Heart left ventricle (tissue), 16 donors: ENCODE measurements at regions not wholly inside any gene's neighbourhood (a gene's known extent, or its start where the extent isn't known, plus 50 kb on each side); places are given as distances from the start of the nearest gene placed in this dataset.

Source experiments
- ATAC-seq, 4 donors: fragments of 200-7000 bp; cut with Tn5 transposase; one replicate each; pipeline ENCODE4 v1.9.1; 2020 to 2022; ENCODE audit warnings: moderate library complexity in 4 of 4, mild to moderate bottlenecking in 3 of 4, moderate number of reproducible peaks in 1 of 4
- DNase-seq, 5 donors: peaks; one replicate each; pipeline ENCODE4 v3.0.0-alpha.2; 2020
- H3K27ac ChIP-seq, 12 donors: fragments of 200-600 bp; sonication (generic) in 4 of 12; one replicate each; pipeline versions ENCODE4 v1.5.0 to v1.8.0; 2016 to 2022; ENCODE audit warnings: mild to moderate bottlenecking in 2 of 12
- H3K27me3 ChIP-seq, 9 donors: fragments of 200-600 bp; sonication (generic) in 2 of 9; one replicate each; pipeline versions ENCODE4 v1.5.1 to v1.8.0; 2016 to 2022; ENCODE audit warnings: mild to moderate bottlenecking in 3 of 9
- H3K36me3 ChIP-seq, 9 donors: fragments of 200-600 bp; sonication (generic) in 2 of 9; one replicate each; pipeline versions ENCODE4 v1.5.0 to v1.8.0; 2018 to 2022; ENCODE audit warnings: mild to moderate bottlenecking in 2 of 9
- H3K4me1 ChIP-seq, 12 donors: fragments of 200-600 bp; sonication (generic) in 4 of 12; one replicate each; pipeline versions ENCODE4 v1.5.0 to v1.8.0; 2016 to 2022; ENCODE audit warnings: mild to moderate bottlenecking in 3 of 12
- H3K4me3 ChIP-seq, 12 donors: fragments of 200-600 bp; sonication (generic) in 4 of 12; one replicate each; pipeline versions ENCODE4 v1.5.0 to v1.8.0; 2017 to 2022; ENCODE audit warnings: mild to moderate bottlenecking in 9 of 12, moderate library complexity in 4 of 12
- H3K9me3 ChIP-seq, 12 donors: fragments of 200-600 bp; sonication (generic) in 4 of 12; one replicate each; pipeline versions ENCODE4 v1.5.0 to v1.8.0; 2016 to 2022; ENCODE audit warnings: mild to moderate bottlenecking in 1 of 12
- POLR2A ChIP-seq, 2 donors: fragments of 450-650 bp; IDR thresholded peaks; one replicate each; pipeline ENCODE4 v1.6.1; 2017; ENCODE audit warnings: antibody characterized with exemption in 2 of 2, mild to moderate bottlenecking in 2 of 2, moderate library complexity in 2 of 2
- WGBS, 4 donors: extraction: QIAGEN DNeasy Blood & Tissue Kit in 2 of 4; methylation state at CpG; one replicate each; pipeline versions ENCODE4 v1.1.5 to v1.1.7; 2013 to 2018; 5-methylcytosine and 5-hydroxymethylcytosine counted together
- intact Hi-C, 10 donors: fragments of 100-400 bp; cut with DNase I; formaldehyde crosslinking; loops; one replicate each; pipeline versions ENCODE4 v1.11.1 to v1.14.2; 2022
- TF ChIP-seq, protein P1 (sequence below), 12 donors: fragments of 200-600 bp; sonication (generic) in 4 of 12; IDR thresholded peaks; one replicate each; pipeline versions ENCODE4 v1.5.0 to v1.8.0; 2018 to 2022; ENCODE audit warnings: antibody characterized with exemption in 12 of 12, mild to moderate bottlenecking in 5 of 12
- donor health status: ischemic (EF 13 %, LVEDD 7.1; RV severe dilation, severe dysfunction).
- donor health status: healthy with polysubstance abuse.
- donor health status: DM: no; HTN: yes; CAD: no.
- donor health status: DM: no; HTN: no; CAD: no.
- donor health status: ischemic (EF 25% LVEDD 6.9; RV normal size, moderate dysfunction).
- donor health status: ischemic (EF 25% LVEDD 5.7; RV mildly dilated, moderate dysfunction).
- donor health status: healthy.
- donor health status: DM: yes; HTN: yes; CAD: no.
- donor health status: ischemic (EF 35%, LVEDD 5.7; RV mildly dilated, moderate dysfunction).
- donor health status: nonischemic (EF 11% LVEDD 7.7; RV severe dilation, severe dysfunction).
- donor health status: DM: yes; HTN: yes; CAD: no.
- donor health status: PGD.
- donor health status: ischemic (EF 29% LVEDD 5.4; RV normal size, mild dysfunction).
- donor health status: nonischemic (EF 23%, LVEDD 6.1; RV moderate dilation, normal function).

DNA sequence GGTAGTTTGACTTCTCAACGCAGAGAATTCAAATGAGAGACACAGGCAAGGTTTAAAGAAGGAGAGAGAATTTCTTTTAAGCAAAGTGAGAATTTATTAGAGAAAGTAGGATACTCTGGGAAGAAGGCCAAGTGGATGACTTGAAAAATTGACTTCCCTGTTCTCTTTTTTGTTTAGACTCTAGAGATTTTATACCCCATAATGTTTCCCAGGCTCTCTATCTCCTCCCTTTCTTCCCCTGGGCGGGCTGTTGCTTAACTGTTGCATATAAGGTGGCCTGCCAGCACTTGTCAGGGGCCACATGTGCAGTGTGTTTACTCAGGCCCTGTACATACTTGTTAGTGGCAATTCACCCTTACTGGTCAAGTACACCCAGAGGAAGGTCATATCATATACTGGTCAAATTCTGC is 403.7 kb downstream of the SLC6A15 start:
- Histone ChIP-seq H3K4me1 (peaks cover 0 to 11% (median 0%) of the 10 kb centered on the region in 12 donors), H3K27me3 (no peaks in the 10 kb centered on the region), H3K4me3 (peak overlapping the region in 2 of 12 donors; percentile 3 to 17), H3K27ac (peak overlapping the region in 8 of 12 donors; percentile 1 to 53 (median 29)), H3K36me3 (no peaks in the 10 kb centered on the region), H3K9me3 (no peaks in the 10 kb centered on the region)
- TF ChIP-seq, protein P1, sequence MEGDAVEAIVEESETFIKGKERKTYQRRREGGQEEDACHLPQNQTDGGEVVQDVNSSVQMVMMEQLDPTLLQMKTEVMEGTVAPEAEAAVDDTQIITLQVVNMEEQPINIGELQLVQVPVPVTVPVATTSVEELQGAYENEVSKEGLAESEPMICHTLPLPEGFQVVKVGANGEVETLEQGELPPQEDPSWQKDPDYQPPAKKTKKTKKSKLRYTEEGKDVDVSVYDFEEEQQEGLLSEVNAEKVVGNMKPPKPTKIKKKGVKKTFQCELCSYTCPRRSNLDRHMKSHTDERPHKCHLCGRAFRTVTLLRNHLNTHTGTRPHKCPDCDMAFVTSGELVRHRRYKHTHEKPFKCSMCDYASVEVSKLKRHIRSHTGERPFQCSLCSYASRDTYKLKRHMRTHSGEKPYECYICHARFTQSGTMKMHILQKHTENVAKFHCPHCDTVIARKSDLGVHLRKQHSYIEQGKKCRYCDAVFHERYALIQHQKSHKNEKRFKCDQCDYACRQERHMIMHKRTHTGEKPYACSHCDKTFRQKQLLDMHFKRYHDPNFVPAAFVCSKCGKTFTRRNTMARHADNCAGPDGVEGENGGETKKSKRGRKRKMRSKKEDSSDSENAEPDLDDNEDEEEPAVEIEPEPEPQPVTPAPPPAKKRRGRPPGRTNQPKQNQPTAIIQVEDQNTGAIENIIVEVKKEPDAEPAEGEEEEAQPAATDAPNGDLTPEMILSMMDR (IDR thresholded peaks at IDR 0.05), result no peak
- TF ChIP-seq POLR2A (IDR thresholded peaks at IDR 0.05), result no peak
- 52 to 65% (median 61%) methylated on average over 2 of the region's 2 CpGs for WGBS, 4 donors
- ATAC-seq (peak in 3 of 4 donors; percentile 22 to 63 (median 58)), DNase-seq (peak in 2 of 5 donors; percentile 31 to 42)
- intact Hi-C loops, result loop anchor here in 2 of 10 donors (5.0 to 10.0 kb wide), 3 partner anchors 46 to 1982 kb away; partner anchors contain the start of gene TMTC2 (in 1 of the 2)

DNA sequence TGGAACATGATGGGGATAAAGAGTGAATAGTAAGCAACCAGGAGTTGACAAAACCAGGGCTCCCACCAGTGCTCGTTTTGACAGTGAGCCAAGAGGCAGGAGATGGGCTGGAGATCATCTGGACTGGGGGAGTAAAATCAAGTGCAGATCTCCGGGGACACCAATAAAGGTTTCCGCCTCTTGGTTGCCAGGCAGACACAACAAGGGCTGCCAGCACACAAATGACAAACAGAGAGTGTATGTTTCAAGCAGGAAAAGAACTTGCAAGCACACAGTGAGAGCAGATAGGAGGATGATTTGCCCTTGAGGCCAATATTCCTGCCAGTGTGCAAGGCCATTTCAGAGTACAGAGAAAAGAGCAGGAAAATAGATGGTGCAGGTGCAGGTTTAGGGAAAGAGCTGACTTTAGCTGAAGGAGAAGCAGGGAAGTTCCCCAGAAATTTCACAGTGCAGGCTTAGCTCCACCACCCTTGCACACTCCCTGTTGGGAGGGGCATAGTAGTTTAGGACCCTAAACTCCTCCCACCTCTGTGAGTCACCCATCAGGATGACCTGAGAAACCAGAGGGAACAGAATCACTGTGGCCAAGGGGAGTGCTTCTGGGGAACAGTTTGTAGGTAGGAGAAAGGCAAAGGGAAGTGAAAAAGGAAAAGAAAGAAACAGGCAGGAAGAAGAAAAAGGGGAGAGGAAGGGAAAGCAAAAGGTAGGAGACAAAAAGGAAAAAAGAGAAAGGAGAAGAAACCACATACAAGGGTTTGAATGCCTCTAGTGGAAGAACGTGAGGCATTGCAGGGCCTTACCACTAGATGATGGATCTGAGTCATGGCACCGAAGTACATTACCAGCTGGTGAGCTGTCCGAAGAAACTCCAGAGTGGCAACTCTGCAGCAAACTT is 404.4 kb downstream of the SLC6A15 start:
- H3K9me3 ChIP-seq, result no peaks in the 10 kb centered on the region
- DNase-seq, result peak in 1 of 5 donors; percentile 45
- intact Hi-C loops, result loop anchor here in 2 of 10 donors (5.0 to 10.0 kb wide), 3 partner anchors 47 to 1981 kb away; partner anchors contain the start of gene TMTC2 (in 1 of the 2)
- H3K27ac ChIP-seq, result peak overlapping the region in 8 of 12 donors; percentile 1 to 53 (median 29)
- no peaks in the 10 kb centered on the region for H3K27me3 ChIP-seq
- peak; percentile 72 to 91 (median 86) for ATAC-seq
- peak overlapping the region in 2 of 12 donors; percentile 3 to 17 for H3K4me3 ChIP-seq
- TF ChIP-seq, protein P1 (IDR thresholded peaks at IDR 0.05), result peak in 3 of 12 donors; percentile 18 to 45 (median 39)
- no peak for TF ChIP-seq POLR2A (IDR thresholded peaks at IDR 0.05)
- no peaks in the 10 kb centered on the region for H3K36me3 ChIP-seq
- peaks cover 0 to 11% (median 0%) of the 10 kb centered on the region in 12 donors for H3K4me1 ChIP-seq
- WGBS, 4 donors, result 39 to 49% (median 42%) methylated on average over 6 of the region's 6 CpGs

DNA sequence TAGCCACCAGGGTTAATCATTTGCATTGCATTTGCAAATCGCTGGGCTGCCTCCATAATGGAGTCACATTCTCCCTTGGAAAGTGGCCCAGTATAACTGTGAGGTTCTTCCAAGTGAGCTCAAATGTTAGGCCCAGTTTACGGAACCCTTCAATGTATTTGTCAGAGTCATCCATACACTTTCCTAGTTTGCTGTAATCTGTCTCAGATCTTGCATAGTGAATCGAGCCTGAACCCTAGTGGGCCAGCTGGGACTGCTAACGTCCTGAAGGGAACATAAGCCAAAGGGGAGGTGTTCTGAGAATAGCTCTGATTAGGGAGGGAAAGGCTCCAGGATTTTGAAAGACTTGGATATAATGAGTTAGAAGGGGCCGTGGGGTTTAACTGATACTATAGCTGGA is 406.3 kb downstream of the SLC6A15 start:
- Histone ChIP-seq H3K9me3 (no peaks in the 10 kb centered on the region), H3K4me3 (no peak overlapping the region), H3K27ac (peak overlapping the region in 1 of 12 donors; percentile 15), H3K27me3 (no peaks in the 10 kb centered on the region), H3K36me3 (no peaks in the 10 kb centered on the region), H3K4me1 (peaks cover 0 to 15% (median 0%) of the 10 kb centered on the region in 12 donors)
- no peak for TF ChIP-seq POLR2A (IDR thresholded peaks at IDR 0.05)
- TF ChIP-seq, protein P1 (IDR thresholded peaks at IDR 0.05), result no peak
- ATAC-seq (peak in 2 of 4 donors; percentile 25 to 48), DNase-seq (no peak)
- intact Hi-C loops, result loop anchor here in 2 of 10 donors (5.0 to 10.0 kb wide), 3 partner anchors 49 to 1979 kb away; partner anchors contain the start of gene TMTC2 (in 1 of the 2)
- 46 to 59% (median 57%) methylated on average over 5 of the region's 5 CpGs for WGBS, 4 donors
